GM12891 (cell line): ENCODE measurements at regions not wholly inside any gene's neighbourhood (a gene's known extent, or its start where the extent isn't known, plus 50 kb on each side); places are given as distances from the start of the nearest gene placed in this dataset.

Experiments
- PAX5 ChIP-seq: IDR thresholded peaks from 2 replicates; pipeline ENCODE4 v1.6.1; 2011; ENCODE audit warnings: low read length, moderate library complexity, mild to moderate bottlenecking; ENCODE audit not compliant: insufficient read depth, severe bottlenecking
- POLR2A ChIP-seq: IDR thresholded peaks from 2 replicates; pipeline ENCODE4 v1.6.1; 2011; ENCODE audit warnings: low read depth, low read length, control low read depth
- POLR2AphosphoS5 ChIP-seq: IDR thresholded peaks from 2 replicates; pipeline ENCODE4 v1.6.1; 2011; ENCODE audit warnings: low read depth, low read length, control low read depth
- SPI1 ChIP-seq: IDR thresholded peaks from 2 replicates; pipeline ENCODE4 v1.6.1; 2011; ENCODE audit warnings: low read depth, low read length, control low read depth

GRCh38 chr2:19139386-19139785 lies 219.0 kb downstream of the OSR1 start:
- no peak for TF ChIP-seq POLR2A
- no peak for TF ChIP-seq POLR2AphosphoS5
- no peak for TF ChIP-seq SPI1
- TF ChIP-seq PAX5 = no peak
